Left forelimb (tissue), 1 donor: ENCODE measurements at regions not wholly inside any gene's neighbourhood (a gene's known extent, or its start where the extent isn't known, plus 50 kb on each side); places are given as distances from the start of the nearest gene placed in this dataset.

Experiments
- DNase-seq: peaks from one replicate; pipeline ENCODE4 v3.0.0-alpha.2; 2018; ENCODE audit warnings: low spot score

DNA sequence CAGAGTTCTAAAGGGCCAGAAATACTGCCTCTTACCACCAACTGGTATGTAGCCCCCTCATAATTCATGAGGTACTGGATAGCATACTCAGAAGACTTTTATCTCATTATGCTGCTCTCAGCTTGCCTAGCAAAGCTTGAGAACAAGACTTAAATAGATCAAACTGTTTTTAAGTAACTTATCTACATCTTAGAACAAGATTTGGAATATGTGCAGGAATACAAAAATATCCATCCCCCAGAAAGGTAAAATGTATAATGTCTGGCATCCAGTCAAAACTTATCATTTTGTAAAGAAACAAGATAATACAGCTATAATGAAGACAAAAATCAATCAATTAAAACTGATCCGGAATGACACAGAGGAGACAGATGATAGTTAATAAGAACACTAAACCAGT lies 400.4 kb upstream of the TGFBR2 start:
- no peak for DNase-seq

DNA sequence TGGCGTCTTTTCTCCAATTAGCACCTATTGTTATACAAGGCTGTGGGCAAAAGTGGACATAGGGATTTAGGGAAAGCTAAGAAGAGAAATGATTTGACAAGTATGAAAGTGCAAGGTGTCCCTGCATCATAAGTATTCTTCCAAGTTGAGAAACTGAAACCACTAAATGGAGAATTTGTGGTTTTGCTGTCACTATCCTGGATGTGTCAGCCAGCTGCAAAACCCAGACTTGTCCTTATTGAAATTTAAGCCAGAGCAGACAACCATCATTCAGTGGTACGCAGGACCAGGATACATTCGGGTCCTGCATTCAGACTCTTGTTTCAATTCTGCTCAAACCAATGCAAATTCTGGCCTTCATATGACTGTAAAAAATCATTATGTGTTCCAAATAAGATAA lies 384.8 kb upstream of the TGFBR2 start:
- DNase-seq, result no peak

DNA sequence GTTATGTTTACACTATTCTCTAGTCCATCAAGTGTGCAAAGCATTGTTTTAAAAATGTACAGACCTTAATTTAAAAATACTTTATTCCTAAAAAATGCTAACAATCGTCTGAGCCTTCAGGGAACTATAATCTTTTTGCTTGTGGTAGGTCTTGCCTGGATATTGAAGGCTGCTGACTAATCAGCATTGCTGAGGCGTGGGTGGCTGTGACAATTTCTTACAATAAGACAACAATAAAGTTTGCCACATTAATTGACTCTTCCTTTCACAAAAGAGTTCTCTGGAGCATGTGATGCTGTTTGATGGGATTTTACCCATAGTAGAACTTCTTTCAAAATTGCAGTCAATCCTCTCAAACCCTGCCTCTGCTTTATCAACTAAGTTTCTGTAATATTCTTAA lies 384.0 kb upstream of the TGFBR2 start:
- DNase-seq, result no peak

DNA sequence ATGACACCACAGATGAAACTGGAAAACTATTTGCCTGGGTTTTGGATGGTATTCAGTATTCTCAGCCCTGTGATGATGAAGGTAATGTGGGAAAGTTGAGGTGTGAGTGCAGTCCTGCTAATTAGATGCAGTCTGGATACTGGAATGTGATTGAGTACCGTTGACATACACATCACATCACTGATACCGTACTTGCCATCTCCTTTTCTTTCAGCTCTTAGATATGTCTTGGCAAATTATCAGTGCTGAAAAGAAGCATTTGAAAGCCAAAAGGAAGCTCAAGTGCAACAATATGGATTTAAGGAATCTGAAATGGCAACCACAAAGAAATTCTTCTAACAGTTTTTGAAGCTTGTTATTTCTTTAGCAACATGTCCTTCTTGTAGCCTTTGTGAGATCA lies 381.4 kb upstream of the TGFBR2 start:
- no peak for DNase-seq

DNA sequence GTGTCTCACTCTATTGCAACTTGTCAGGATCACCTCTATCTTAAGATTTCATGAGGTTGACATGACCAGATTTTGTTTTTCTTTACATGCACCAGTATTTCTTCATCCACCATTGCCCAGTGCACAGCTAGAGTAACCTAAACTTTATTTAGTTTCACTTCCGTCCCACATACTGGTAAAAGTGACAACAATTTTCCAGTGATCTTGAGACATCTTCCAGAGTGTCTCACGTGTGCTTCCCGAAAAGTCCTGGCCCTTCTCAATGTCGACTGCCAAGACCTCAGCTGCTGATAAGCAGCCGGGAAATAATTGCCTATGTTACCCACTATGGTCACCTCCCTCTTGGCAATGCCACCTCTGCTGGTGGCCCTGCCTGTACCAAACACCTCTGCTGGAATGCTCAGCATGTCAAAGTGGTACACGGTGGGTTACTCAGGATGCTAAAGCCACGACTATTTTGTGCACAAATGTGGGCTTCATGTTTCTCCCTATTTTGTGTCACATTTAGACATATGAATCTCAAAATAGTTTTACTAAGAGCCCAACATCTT lies 379.7 kb upstream of the TGFBR2 start:
- DNase-seq, result no peak

DNA sequence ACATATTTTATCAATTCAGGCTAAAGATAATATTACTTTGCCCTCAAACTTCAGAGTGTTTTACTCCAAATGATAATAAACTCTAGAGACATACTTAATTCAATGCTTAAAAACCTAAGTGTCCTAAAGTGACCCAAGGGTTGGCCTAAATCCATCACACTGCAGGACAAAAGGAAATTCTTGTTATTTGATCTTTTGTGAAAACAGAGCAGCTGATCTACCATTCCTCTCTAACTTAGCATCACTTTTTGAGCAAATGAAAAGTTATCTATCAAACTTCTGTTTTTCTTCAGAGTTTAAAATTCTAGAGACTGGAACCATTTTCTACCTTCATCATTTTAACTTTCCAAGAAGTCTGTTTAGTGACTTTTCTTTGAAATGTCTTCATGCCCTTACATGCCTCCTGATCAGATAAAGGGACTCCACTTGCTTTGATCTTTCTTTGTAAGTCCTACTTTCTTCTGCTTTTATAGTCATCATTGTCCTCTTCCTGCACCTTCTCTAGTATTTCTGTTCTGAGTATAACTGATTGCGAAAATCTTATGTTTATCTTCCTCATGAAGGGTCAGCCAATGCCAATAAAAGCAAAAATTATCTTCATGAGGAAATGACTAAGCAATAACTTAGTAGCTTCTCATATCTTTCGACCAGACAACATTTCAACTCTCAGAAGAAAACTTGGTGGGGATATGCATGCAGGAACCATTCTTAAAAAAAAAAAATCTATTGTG lies 378.7 kb upstream of the TGFBR2 start:
- DNase-seq, result no peak

DNA sequence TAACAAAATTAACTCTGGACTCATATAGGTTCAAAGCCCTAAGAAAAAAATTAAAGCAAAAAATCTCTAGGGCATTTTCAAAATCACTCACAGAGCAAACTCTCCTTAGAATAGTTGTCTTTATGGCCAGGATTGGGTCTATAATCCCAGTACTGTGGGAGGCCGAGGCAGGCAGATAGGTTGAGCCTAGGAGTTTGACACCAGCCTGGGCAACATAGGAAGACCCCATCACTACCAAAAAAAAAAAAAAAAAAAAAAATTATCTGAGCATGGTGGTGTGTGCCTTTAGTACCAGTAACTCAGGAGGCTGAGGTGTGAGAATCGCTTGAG lies 378.1 kb upstream of the TGFBR2 start:
- DNase-seq, result no peak

DNA sequence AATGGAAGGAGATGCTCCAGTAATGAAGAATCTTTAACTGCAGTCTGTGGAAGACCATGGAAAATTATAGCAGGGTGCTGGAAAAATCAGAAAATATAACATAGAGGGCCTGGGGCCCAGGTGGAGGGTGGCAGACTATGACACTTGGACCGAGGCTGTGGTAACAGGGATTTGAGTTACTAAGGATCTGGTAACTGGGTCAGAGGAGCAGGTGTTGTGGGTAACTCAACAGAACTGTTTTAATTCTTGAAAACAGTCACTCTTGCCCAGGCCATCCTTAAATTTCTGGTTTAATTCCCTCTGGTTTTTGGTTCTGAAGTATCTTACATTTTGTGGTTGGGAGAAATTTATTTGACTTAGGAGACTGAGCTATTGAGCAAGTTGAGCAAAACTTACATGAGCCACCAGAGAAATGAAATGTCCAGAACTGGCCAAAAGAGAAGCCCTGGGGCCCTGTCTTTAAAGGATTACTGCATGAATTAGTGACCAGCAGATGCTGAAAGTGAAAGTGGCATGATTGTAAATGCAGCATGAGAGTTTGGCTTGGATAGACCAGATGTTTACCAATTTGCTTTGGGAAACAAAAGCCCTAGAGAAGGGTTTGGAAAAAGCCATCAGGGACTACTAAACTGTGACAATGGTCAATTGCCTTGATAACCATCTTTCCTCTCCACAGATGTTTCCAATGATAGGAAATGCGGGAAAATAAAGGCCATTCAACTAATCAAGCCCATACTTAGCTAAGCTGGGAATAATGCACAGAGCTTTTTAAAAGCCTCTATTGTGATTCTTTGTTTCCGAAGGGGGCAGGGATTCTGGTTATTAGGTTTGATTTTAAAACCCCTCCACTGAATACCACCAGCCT lies 374.9 kb upstream of the TGFBR2 start:
- no peak for DNase-seq

DNA sequence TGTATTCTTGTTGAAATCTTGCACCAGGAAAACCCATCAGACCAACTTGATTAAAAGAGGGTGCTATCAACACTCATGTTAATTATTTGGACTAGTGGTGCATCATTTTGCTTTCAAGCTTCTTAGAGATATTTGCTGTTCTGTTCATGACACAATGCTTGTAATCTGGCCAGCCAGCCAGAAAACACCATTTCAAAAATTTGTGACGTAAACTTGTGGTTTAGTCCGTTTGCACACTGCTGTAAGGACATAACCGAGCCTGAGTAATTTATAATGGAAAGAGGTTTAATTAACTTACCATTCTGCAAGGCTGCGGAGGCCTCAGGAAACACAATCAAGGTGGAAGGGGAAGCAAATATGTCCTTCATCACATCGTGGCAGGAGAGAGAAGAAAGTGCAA lies 374.3 kb upstream of the TGFBR2 start:
- no peak for DNase-seq

DNA sequence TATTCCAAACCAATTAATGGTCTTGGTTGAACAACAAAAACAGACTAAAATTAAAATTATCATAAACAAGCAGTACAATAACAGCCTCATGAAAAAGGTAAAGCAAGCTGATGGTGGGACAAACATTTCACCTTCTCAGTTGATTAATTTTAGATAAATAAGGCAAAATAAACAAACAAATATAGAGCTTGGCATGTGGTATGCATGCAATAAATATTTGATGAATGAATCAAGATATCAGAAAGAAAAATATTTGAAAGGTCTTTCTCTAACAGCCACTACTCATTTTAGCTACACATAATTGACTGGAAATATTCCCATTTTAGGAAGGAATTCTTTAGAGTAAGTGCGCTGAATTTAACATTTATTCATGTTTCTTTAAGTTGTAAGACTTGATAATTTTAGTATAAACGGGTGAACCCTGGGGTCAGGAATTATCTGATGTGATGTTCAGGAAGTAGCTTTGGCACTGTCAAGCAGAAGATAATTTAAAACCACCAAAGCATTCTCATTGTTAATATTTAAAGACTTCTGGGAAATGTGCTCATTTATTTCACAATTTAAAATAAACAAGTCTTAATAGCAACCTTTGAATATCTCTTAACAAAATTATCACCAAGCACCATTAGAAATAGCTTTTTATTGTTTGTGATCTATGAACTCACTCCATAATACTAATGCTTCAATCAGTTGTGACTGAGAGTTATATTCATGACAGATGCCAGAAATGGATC lies 372.3 kb upstream of the TGFBR2 start:
- no peak for DNase-seq

DNA sequence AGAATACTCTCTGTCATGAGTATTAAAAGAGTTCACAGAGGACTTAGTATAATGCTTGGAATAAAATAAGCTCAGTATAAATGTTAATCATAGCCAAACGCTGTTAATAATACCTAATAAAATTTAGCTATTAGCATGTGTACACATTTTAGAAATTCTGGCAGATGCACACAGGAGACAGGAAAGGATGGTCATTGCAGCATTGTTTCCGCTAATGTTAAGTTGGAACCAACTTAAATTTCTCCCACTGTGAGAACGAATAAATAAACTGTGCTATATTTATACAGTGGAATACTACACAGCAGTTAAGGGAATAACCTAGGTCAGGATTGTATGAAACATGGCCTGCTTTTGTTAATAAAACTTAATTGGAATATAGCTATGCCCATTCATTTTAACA lies 370.4 kb upstream of the TGFBR2 start:
- no peak for DNase-seq

DNA sequence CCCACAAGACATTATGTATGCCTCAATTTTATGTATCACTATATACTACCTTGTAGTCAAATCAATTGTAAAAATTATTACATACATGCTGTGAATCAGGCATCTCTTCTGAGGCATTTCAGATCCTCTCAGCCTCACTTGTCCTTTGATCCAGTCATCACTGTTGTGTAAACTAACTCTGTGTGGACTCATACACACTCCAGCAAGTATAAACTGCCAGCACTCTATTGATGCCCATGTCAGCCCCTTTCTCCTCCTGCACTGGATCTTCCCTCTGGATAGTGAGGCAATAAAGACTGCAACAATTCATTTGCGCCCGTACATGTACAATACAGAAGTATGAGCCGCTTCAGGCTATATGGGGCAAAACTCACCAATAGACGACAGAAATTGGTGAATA lies 364.7 kb upstream of the TGFBR2 start:
- DNase-seq, result no peak

DNA sequence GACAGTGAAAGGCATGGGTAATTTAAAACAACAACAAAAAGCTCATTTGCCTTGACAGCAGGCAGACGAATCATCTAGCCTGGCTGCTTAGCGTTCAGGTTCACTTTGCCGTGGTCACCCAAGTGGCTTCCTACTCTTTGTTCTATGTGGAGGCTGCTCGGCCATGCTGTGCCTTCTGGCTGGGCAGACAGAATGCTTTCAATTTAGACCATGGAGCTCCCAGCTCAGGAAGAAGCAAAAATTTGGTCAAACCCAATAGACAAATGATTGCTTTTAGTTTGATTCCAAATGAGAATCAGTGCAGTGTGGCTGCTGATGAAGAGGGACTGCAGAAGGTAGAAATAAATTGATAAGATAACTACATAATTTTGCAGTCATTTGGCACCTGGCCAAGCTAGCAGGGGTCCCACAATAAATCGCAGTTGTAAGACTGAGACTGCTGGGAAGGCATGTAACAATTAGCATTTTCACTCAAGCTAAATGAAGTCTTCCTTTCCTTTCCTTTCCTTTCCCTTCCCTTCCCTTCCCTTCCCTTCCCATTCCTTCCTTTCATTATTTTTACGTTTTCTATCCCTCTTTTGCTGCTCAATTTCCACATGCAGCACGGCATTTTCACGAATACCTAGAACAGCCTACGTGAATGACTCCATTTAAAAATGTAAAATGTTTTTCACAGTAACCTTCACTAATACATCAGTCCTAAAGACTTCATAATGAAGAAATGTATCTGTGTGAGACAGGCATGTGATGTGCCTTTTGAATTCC lies 360.4 kb upstream of the TGFBR2 start:
- no peak for DNase-seq

DNA sequence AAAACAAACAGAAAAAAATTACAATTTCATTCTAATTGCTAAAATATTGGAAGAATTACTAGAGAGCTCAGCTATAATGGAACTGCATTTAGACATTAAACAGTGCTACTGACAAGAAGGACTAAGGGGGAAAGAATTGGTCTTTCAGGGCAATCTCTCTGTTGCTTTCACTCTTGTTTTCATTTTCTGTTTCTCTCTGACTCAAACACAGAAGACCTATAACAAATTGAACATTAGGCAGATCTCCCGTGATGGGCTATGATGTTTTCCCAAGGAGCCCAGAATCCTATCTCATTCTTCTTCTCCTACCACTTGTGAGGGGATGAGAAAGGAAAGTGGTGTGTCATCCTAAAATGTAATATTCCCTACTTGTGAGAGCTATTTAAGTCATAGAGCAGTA lies 358.0 kb upstream of the TGFBR2 start:
- DNase-seq, result no peak

DNA sequence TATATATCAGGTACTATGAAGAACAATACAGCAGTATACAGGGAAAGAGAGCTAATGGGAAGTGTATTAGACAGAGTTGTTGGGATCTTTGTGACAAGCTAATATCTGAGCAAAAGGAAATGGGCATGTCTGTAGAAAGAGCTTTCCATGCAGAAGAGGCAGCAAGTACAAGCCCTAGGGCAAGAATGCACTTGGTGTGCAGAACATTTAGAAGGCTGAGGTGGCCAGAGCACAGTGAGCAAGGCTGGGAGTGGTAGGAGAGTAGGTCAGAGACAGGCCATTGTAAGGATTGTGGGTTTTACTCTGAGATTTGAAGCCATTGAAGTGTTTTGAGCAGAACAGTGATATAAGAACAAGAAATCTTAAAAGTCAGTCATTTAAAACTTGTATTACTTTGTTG lies 353.9 kb upstream of the TGFBR2 start:
- DNase-seq, result no peak

DNA sequence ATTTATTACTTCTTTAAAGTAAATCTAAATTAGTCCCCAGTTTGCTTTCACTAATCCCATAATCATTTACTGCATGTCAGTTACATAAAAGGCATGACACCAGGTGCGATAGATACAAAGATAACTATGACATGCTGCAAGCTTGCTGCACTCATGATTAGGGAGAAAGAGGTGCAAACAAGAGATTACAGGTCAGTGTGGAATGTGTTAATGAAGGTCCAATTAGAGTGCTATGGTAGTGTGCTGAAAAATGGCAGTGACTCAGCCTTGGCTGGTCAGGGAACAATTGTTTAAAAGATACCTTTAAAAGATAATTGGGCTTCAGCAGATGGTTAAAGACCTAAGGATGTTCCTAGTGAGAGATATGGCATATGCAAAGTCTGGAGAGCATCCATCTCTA lies 352.6 kb upstream of the TGFBR2 start:
- no peak for DNase-seq

DNA sequence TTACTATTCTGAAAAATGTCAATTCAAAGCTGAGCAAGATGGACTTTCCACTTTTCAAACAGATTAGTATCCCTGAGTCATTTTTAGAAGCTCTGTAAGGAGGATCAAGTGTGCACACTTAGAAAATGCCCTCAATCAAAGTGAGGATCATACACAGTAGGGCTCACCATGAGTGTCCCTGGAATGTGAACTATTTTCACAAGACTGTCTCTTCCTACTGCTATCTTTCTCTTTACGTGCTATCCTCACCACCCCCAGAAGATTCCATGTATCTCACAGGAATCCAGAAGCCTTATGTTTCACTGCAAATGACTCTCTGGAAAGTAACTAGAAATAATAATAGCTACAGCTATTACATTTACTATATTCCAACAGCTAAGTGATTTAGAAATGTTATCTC lies 349.9 kb upstream of the TGFBR2 start:
- no peak for DNase-seq

DNA sequence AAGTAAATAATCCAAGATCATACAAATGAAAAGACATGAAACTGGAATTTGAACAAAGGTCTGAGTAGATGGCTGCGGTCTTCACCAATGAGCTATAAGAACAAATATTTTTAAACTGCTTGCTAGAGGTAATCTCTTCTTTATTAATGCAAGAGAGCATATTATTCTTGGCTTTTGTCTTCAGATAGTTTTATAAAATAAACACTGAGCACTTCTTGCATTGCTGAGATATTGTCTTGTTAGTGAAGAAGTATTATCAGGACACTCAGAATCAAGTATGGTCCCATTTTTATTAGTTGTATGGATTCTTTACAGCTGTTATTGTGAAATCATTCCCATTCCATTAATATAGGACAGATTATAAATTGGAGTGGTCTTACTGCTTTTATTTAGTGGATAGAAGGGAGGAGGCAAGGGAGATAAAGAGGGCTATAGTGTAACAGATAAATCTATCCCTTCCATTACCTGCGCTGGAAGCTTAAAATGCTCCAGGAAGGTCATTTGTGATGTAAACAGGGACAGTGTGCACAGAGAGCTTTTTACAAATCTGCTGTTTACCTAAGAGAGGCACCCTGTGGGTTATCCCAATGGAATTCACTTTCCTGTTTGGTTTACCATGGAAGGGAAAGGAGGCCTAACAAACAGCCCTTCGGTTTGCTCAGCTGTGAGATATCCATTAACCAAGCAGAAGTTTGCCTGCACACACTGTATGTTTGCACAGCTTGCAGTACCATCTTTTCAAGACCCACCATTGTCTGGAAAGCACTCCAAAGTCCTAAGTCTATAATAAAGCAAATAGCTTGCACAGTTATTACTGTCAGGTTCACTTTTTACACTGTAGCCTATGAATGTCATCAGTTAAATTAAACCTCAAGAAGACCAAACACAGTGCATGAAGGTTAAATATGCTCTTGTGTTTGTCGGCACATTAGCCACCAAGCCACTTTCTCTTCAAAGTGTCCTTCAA lies 347.7 kb upstream of the TGFBR2 start:
- no peak for DNase-seq

DNA sequence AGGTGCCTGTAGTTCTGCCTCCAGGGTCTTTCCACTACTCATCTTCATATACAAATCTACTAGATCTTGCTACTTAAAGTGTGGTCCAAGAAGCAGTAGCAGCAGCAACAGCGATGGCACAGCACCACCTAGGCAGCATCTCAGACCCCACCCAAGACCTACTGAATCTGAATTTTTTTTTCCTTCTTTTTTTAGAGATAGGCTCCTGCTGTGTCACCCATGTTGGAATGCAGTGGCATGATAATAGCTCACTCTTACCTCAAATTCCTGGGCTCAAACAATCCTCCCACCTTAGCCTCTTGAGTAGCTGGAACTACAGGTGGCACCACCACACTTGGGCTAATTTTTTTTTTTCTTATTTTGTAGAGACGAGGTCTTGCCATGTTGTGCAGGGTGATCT lies 346.7 kb upstream of the TGFBR2 start:
- DNase-seq, result no peak

DNA sequence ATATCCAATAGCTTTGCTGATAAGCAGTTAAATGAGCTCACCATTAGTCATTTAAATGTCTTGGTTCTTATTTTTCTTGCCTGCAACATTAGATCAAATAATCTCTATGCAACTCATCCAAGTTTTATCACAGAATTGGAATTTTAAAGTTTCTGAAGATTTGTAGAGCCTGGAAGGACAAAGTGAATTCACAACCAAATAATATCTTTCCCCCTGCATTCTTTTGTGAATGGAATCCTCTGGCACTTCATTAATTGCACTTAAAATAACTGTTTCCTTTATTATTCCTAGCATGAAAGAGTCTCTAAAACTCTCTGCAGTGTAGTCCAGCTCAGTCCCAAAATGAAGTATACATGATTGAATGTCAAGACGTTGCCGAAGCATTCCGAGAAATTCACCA lies 345.6 kb upstream of the TGFBR2 start:
- DNase-seq, result no peak
